Activated naive CD8-positive, alpha-beta T cell treated with anti-CD3 and anti-CD28 coated beads for 36 hours (primary cell): ENCODE measurements at regions not wholly inside any gene's neighbourhood (a gene's known extent, or its start where the extent isn't known, plus 50 kb on each side); places are given as distances from the start of the nearest gene placed in this dataset.
"Not testable (repeated sequence)": the region's sequence is repeated elsewhere in the genome, so short reads cannot be mapped to it uniquely, and the experiment has no call there.

Experiments used
- DNase-seq: peaks from one replicate; pipeline ENCODE4 v3.0.0; 2021
- H3K27ac Mint-ChIP-seq: one replicate; pipeline ENCODE4 v1.8.0; 2022; ENCODE audit warnings: mild to moderate bottlenecking, moderate library complexity, mixed read lengths
- H3K27me3 Mint-ChIP-seq: one replicate; pipeline ENCODE4 v1.8.0; 2022; ENCODE audit warnings: mild to moderate bottlenecking, mixed read lengths
- H3K36me3 Mint-ChIP-seq: one replicate; pipeline ENCODE4 v1.8.0; 2021; ENCODE audit warnings: mild to moderate bottlenecking, mixed read lengths
- H3K4me1 Mint-ChIP-seq: one replicate; pipeline ENCODE4 v1.8.0; 2021; ENCODE audit warnings: mixed read lengths
- H3K4me3 Mint-ChIP-seq: one replicate; pipeline ENCODE4 v1.8.0; 2022; ENCODE audit warnings: mild to moderate bottlenecking, moderate library complexity, mixed read lengths
- H3K9me3 Mint-ChIP-seq: one replicate; pipeline ENCODE4 v1.8.0; 2022; ENCODE audit warnings: mixed read lengths

DNA sequence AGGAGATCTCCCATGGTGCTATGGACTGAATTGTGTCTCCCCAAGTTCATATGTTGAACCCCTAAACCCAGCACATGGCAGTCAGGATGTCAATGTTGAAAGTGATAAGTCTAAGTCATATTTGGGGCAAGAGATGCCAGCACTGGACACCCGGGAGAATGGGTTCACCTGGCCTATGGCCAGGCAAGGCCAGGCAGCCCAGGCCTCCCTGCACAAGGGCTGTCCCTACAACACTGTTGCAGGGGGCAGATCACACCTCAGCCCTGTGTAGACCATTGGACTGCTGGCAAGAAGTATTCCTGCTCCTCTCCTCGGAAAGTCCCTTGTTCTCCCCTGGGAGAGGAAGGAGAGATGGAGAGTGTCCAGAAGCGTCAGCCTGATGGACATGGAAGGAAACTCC lies 240.5 kb downstream of the GADD45G start:
- H3K36me3 Mint-ChIP-seq, result no peaks in the 10 kb centered on the region
- no peaks in the 10 kb centered on the region for H3K27me3 Mint-ChIP-seq
- H3K4me3 Mint-ChIP-seq, result no peak overlapping the region
- no peaks in the 10 kb centered on the region for H3K4me1 Mint-ChIP-seq
- no peak for DNase-seq
- no peak overlapping the region for H3K27ac Mint-ChIP-seq
- H3K9me3 Mint-ChIP-seq, result no peaks in the 10 kb centered on the region

DNA sequence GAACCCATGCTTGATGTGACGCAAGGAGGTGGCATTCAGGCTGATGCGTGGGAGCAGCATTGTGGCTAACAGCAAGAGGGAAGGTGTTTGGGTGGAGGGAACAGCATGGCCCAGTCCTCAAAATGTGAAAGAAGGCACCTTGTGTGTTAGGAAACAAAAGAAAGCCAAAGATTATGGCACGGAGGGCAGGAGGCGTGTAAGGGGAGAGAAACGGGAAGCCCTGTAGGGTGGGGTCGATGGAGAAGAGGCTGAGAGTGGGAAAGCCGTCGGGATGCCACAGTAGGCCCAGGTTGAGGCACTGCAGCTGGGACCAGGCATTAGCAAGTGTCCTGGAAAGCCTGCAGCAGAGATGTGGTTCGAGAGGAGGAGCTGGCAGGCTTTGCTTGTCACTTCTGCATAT lies 241.1 kb downstream of the GADD45G start:
- H3K4me1 Mint-ChIP-seq, result no peaks in the 10 kb centered on the region
- no peak overlapping the region for H3K4me3 Mint-ChIP-seq
- DNase-seq, result no peak
- peak overlapping the region; percentile 15 for H3K27ac Mint-ChIP-seq
- no peaks in the 10 kb centered on the region for H3K9me3 Mint-ChIP-seq
- H3K36me3 Mint-ChIP-seq, result no peaks in the 10 kb centered on the region
- no peaks in the 10 kb centered on the region for H3K27me3 Mint-ChIP-seq

DNA sequence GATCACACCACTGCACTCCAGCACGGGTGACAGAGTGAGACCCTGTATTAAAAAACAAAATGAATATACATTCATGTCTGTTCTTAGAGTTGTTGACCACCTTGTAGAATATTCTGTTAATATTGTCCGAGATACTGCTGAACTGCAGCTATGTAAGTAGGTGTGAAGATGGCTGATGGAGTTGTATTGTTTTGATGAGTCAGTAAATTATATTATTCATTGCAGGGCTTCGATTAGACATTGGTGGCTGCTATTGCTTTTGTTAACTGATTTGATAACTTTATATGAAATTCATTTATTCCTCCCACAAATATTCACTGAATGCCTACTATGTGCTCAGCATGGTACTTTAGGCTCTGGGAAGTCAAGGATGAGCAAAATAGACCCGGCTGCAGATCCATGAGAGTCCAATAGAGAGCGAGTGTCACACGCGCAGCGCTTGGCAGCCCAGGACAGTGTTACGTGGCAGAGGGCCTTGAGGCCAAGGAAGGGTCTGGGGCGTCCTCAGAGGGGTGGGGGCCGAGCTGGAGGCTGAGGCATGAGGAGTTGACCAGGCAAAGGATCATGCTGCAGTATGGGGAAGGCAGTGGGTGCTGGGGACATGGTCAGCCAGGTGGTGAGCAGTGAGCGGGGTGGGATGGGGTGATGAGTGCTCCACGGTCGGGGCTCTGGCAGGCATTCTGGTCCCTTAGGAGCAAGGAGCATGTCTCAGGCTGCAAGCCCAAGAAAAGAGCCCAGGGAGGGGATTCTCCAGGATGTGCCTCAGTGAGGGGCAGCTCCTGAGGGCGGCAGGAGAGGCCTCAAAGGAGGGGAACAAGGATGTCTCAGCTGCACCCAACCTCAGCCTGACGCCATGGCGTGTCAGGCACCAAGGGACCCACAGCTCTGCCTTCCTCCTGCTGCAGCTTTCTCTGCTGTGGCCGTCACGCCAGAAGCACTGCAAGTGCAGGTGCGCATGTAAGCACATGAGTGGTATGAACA lies 243.5 kb downstream of the GADD45G start:
- Mint-ChIP-seq H3K36me3 (no peaks in the 10 kb centered on the region), H3K9me3 (no peaks in the 10 kb centered on the region), H3K27me3 (no peaks in the 10 kb centered on the region), H3K27ac (no peak overlapping the region), H3K4me3 (no peak overlapping the region), H3K4me1 (no peaks in the 10 kb centered on the region)
- no peak for DNase-seq

DNA sequence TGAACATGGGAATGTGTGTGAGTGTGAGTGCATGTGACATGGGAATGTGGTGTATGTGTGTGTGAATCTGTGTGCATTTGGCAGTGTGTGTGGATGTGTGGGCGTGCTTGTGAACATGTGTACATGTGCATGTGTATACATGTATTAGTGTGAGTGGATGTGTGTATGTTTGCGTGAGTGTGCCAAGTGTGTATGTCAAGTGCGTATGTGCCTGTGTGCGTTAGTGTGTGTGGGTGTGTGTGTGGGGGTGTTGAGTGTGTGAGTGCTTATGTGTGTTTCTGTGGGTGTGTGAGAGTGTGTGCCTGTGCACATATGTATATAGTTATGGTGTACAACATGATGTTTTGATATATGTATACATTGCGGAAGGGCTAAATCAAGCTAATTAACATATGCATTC lies 244.3 kb downstream of the GADD45G start:
- no peak for DNase-seq
- H3K27me3 Mint-ChIP-seq, result no peaks in the 10 kb centered on the region
- no peaks in the 10 kb centered on the region for H3K4me1 Mint-ChIP-seq
- H3K27ac Mint-ChIP-seq, result no peak overlapping the region
- no peaks in the 10 kb centered on the region for H3K36me3 Mint-ChIP-seq
- no peak overlapping the region for H3K4me3 Mint-ChIP-seq
- H3K9me3 Mint-ChIP-seq, result no peaks in the 10 kb centered on the region

DNA sequence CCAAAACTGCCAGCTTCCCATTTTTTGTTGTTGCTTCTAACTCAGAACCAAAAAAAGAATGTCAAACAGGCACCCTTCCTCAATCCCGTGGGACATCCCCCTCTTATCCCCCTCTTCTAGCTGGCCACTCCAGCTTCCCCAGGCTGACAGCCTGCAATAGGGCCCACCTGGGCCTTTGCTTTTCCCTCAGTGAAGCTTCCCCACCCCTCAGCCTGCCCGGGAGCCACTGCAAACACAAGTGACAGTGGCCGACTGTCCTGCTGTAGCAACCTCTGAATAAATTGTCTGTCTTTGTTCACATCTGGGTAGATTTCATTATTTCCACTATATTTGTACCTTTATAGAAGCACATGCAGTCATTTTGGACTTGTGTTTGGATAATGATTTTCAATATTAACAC lies 245.3 kb downstream of the GADD45G start:
- Mint-ChIP-seq H3K9me3 (no peaks in the 10 kb centered on the region), H3K36me3 (no peaks in the 10 kb centered on the region), H3K4me3 (no peak overlapping the region), H3K27ac (no peak overlapping the region), H3K4me1 (no peaks in the 10 kb centered on the region), H3K27me3 (no peaks in the 10 kb centered on the region)
- DNase-seq, result no peak

DNA sequence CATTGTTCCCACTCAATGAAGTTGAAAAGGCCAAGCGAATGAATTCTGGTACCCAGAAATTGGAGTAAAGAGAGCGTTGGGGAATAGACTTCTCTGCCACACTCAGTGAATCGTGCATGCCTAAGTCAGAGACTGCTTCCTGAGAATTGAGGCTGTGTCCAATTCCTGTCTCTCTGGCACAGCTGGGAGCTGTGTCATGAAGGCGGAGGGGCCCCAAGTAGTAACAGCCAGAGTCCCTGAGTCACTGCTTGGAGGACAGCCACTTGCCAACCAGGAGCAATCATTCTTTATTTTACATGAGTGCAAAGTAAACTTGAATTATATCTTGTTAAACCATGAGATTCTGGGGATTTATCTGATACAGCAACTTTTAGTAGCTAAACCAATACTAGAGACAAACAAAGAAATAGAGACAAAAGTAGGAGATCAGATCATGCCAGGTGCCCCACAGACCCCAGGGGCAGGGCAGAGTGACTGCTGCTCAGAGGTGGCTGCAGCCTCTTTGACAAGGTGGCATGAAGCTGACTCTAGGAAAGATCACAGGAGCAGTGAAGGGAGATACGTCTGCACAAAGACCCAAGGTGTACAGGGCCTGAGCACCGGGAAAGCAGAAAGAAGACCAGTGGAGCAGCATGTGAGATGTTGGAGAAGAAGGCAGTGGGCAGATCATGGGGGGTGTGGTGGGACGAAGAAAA lies 246.0 kb downstream of the GADD45G start:
- H3K36me3 Mint-ChIP-seq, result no peaks in the 10 kb centered on the region
- H3K27me3 Mint-ChIP-seq, result no peaks in the 10 kb centered on the region
- no peaks in the 10 kb centered on the region for H3K9me3 Mint-ChIP-seq
- no peak overlapping the region for H3K4me3 Mint-ChIP-seq
- no peaks in the 10 kb centered on the region for H3K4me1 Mint-ChIP-seq
- DNase-seq, result no peak
- H3K27ac Mint-ChIP-seq, result no peak overlapping the region

DNA sequence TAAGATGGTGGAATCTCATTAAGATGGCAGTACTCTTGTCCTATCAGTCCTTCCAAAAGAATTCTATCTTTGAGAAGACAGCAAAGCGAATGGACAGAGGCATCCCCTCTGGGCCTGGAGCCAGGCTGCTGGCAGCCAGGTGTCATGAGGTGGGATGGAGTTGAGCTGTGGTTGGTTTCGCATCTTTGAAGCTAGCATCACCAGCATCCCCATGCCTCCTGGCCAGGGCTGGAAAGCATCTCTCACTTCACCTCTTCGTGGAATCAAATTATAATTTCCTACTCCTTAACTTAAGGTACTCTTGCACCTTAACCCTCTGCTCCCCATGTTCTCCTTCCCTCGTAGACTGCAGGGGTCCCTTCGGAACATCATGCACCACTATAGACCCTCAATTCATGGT lies 248.3 kb downstream of the GADD45G start:
- no peak overlapping the region for H3K27ac Mint-ChIP-seq
- H3K27me3 Mint-ChIP-seq, result no peaks in the 10 kb centered on the region
- no peaks in the 10 kb centered on the region for H3K36me3 Mint-ChIP-seq
- peaks cover 2% of the 10 kb centered on the region for H3K9me3 Mint-ChIP-seq
- no peak overlapping the region for H3K4me3 Mint-ChIP-seq
- H3K4me1 Mint-ChIP-seq, result no peaks in the 10 kb centered on the region
- DNase-seq, result no peak

DNA sequence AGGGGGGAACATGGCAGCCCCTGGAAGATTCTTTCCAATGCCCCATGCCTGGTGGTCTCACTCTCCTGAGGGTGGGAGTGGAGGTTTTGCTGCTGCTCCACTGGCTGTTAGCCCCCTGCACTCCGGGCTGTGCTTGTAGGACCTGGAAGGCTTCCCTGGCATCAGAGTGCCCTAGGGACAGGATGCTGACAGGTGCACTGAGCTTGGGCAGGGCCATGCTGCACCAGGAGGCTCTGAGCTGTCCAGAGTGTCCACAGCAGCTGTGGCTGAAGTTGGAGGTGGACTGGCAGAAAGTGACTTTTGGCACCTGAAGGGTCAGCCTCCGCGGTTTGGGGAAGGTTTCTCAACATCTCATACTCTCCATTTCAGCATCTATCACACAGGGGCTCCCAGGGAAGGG lies 249.1 kb downstream of the GADD45G start:
- DNase-seq, result no peak
- H3K4me3 Mint-ChIP-seq, result no peak overlapping the region
- H3K4me1 Mint-ChIP-seq, result peaks cover 2% of the 10 kb centered on the region
- no peaks in the 10 kb centered on the region for H3K27me3 Mint-ChIP-seq
- peaks cover 3% of the 10 kb centered on the region for H3K9me3 Mint-ChIP-seq
- H3K36me3 Mint-ChIP-seq, result no peaks in the 10 kb centered on the region
- no peak overlapping the region for H3K27ac Mint-ChIP-seq

DNA sequence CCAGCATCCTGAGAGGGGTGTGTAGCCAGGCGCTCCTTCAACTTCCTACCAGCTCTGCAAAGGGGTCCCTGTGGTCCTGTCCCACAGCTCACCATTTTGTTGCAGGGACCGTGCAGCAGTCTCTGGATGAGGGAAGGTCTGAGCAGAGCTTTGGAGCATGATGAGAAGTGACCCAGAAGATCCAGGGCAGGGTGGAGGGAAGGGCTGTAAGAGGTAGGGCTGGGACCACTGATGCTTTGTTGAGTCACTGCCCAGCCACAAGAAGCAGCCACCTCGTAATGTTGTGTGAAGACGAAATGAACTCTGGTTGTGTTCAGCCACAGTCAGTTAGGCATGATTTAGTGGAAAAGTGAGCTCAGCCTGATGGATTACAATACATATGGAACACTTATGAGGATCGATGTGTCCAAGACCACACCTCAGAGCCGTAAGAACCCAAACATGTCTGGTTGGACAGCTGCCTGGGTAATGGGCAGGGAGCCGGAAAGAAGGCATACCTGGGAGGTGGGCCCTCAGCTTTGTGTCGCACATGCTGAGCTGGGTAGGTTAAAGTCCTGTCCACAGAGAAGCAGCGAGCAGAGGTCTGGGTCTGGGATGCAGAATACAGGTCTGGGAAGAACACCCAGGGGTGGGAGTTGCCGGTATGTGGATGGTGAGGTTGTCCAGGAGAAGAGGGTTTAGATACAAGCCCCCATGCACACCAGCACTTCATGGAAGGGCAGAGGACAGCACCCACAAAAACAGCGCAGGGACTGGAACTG lies 250.1 kb downstream of the GADD45G start:
- no peak overlapping the region for H3K27ac Mint-ChIP-seq
- no peak for DNase-seq
- peaks cover 2% of the 10 kb centered on the region for H3K4me1 Mint-ChIP-seq
- H3K4me3 Mint-ChIP-seq, result no peak overlapping the region
- H3K27me3 Mint-ChIP-seq, result no peaks in the 10 kb centered on the region
- H3K9me3 Mint-ChIP-seq, result peaks cover 3% of the 10 kb centered on the region
- H3K36me3 Mint-ChIP-seq, result no peaks in the 10 kb centered on the region

DNA sequence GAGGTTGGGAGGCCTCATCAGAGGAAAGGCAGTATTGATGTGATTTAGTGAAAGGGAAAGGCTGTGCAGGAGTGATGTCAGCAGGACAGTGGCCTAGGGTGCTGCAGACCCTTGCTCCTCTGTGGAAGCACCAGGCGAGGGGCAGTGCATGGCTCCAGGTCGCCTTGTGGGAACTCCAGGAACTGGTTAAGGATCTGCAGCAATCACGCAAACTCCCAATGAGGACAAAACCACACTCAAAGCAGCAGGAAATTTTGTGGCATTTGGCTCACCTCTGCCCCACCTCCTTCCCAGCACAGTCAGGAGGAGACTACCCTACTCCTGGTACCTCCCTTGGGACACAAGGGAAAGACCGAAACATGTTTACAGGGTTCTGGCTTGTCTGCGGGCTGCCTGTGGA lies 251.5 kb downstream of the GADD45G start:
- DNase-seq, H3K4me1 Mint-ChIP-seq, H3K27ac Mint-ChIP-seq, H3K36me3 Mint-ChIP-seq, H3K27me3 Mint-ChIP-seq, H3K4me3 Mint-ChIP-seq, H3K9me3 Mint-ChIP-seq: not testable (repeated sequence)

DNA sequence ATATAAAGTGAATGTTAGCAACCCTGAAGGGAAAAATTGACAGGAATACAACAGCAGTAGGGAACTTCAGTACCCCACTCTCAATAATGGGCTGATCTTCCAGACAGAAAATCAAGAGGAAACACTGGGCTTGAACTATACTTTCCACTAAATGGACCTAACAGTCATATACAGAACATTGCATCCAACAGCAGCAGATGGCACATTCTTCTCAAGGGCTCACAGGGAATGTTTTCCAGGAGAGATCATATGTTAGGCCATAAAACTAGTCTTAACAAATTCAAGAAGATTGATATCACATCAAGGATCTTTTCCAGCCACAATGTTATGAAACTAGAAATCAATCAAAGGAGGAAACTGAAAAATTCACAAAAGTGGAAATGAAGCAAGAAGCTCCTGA lies 252.1 kb downstream of the GADD45G start:
- DNase-seq, H3K27me3 Mint-ChIP-seq, H3K4me1 Mint-ChIP-seq, H3K9me3 Mint-ChIP-seq, H3K36me3 Mint-ChIP-seq, H3K27ac Mint-ChIP-seq, H3K4me3 Mint-ChIP-seq: not testable (repeated sequence)

DNA sequence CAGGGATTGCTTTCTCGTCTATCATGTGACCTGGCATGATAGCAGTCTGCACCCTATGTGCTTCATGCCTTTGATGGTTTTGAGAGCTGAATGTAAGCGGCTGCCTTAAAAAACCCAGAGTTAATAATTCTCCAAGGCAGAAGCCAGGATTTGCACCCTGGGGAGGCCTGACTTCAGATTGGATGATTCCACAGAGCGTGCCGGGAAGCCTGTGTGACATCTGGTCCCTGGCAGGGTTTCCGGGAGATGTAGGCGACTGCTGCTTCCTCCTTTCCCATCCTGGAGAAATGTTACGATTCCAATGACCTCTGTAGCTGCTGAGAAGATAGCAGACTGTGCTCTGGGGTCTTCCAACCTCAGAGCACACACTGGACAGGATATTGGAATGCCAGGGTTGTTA lies 255.0 kb downstream of the GADD45G start:
- not testable (repeated sequence) for H3K36me3 Mint-ChIP-seq, H3K27me3 Mint-ChIP-seq, H3K4me3 Mint-ChIP-seq, H3K27ac Mint-ChIP-seq, H3K4me1 Mint-ChIP-seq, DNase-seq, H3K9me3 Mint-ChIP-seq

DNA sequence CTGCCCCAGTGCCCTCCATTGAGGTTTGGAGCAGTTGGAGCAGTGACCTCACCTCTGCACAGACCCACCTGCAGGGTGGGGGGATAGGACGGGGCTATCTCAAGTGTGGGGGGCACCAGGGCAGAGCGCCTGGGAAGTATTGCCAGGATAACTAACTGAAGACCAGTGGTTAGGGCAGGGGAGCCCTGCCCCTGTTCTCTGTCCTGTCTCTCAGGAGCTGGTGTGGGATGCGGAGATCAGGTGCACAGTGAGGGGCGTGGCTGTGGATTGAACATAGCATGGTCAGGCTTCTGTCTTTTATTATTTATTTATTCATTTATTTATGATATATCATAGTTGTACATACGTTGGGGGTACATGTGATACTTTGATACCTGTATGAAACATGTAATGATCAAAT lies 256.6 kb downstream of the GADD45G start:
- not testable (repeated sequence) for H3K36me3 Mint-ChIP-seq, H3K4me1 Mint-ChIP-seq, H3K4me3 Mint-ChIP-seq, H3K27ac Mint-ChIP-seq, H3K9me3 Mint-ChIP-seq, H3K27me3 Mint-ChIP-seq, DNase-seq

DNA sequence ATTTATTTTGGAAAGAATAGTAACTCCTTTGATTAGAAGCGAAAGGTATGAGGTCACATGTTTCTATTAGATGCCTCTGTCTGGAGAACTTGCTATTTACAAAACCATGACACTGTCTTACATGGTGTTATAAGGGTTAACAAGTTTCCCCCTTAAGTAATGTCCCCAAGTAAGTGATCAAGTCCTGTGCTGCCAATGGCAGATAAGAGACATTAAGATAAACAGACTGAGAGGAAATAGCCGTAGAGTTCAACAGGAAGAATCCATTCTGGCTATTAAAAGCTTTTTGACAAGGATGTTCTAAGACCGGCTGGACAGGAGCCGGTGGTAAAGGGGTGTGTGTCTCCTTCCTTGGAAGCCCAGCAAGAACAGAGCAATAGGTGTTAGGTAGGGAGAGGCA lies 257.5 kb downstream of the GADD45G start:
- no peak overlapping the region for H3K4me3 Mint-ChIP-seq
- peaks cover 3% of the 10 kb centered on the region for H3K9me3 Mint-ChIP-seq
- no peak for DNase-seq
- H3K36me3 Mint-ChIP-seq, result no peaks in the 10 kb centered on the region
- peaks cover 2% of the 10 kb centered on the region for H3K4me1 Mint-ChIP-seq
- no peaks in the 10 kb centered on the region for H3K27me3 Mint-ChIP-seq
- no peak overlapping the region for H3K27ac Mint-ChIP-seq

DNA sequence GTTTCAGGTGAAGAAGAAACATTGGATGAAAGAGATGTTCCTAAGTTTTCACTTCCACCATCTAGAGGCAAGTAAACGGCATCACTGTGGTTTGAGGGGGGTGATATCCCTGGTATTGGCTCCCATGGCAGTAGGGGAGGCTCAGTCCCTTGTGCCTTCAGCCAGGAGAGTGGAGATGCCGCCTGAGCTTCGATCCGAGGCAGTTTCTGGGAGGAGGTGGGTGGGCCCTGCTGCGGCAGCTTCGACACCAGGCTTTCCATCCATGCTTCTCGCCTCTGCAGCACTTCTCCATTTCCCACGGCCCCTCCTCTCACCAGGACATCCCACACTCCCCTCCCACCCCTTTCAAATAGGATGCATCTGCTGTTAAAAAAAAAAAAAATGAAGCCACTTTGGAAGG lies 258.3 kb downstream of the GADD45G start:
- Mint-ChIP-seq H3K36me3 (no peaks in the 10 kb centered on the region), H3K27me3 (no peaks in the 10 kb centered on the region), H3K4me1 (peaks cover 2% of the 10 kb centered on the region), H3K4me3 (no peak overlapping the region), H3K27ac (no peak overlapping the region), H3K9me3 (peaks cover under 1% of the 10 kb centered on the region)
- DNase-seq, result no peak
